IPS-NIHi11 (cell line): ENCODE measurements at regions not wholly inside any gene's neighbourhood (a gene's known extent, or its start where the extent isn't known, plus 50 kb on each side); places are given as distances from the start of the nearest gene placed in this dataset.

ENCODE experiments used
- DNase-seq: peaks from one replicate; pipeline ENCODE4 v3.0.0; 2012; ENCODE audit warnings: mixed read lengths, low spot score

GRCh38 chr1:48054232-48054631, 57.0 kb upstream of the TRABD2B start:
- no peak for DNase-seq

GRCh38 chr1:48052923-48053291, 55.7 kb upstream of the TRABD2B start:
- DNase-seq: no peak

- DNase-seq: no peak
These were observed 54.4 kb upstream of the TRABD2B start for GRCh38 chr1:48051466-48052126.

- DNase-seq: no peak
These were observed 52.8 kb upstream of the TRABD2B start for GRCh38 chr1:48049823-48050535.

- DNase-seq: no peak
These were observed 51.8 kb upstream of the TRABD2B start for GRCh38 chr1:48048980-48049379.

GRCh38 chr1:48048064-48048463, 50.9 kb upstream of the TRABD2B start:
- no peak for DNase-seq

GRCh38 chr1:48047116-48047515, 49.9 kb upstream of the TRABD2B start:
- no peak for DNase-seq
